ENCODE measurements at regions not wholly inside any gene's neighbourhood (a gene's known extent, or its start where the extent isn't known, plus 50 kb on each side); places are given as distances from the start of the nearest gene placed in this dataset.

DNA sequence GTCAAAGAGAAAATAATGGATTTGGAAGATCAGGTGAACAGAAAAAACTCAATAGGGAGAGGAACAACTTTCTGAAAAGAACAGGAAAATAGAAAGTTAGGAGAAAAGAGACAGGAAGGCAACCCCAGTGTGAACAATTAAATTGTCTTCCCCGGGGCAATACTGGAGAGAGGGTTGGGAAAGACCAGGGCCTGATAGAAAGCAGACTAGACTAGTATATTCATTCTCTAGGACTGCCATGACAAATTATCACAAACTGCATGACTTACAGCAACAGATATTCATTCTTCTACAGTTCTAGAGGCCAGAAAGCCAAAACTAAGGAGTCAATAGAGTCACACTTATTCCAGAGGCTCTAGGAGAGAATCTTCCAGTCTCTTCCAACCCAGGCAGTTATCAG is 482.8 kb downstream of the SOX6 start:
- H3K27me3 Mint-ChIP-seq (ENCODE audit: low read depth) = no peaks in the 10 kb centered on the region
- no peak overlapping the region for H3K4me3 Mint-ChIP-seq
- TF ChIP-seq, protein P1, sequence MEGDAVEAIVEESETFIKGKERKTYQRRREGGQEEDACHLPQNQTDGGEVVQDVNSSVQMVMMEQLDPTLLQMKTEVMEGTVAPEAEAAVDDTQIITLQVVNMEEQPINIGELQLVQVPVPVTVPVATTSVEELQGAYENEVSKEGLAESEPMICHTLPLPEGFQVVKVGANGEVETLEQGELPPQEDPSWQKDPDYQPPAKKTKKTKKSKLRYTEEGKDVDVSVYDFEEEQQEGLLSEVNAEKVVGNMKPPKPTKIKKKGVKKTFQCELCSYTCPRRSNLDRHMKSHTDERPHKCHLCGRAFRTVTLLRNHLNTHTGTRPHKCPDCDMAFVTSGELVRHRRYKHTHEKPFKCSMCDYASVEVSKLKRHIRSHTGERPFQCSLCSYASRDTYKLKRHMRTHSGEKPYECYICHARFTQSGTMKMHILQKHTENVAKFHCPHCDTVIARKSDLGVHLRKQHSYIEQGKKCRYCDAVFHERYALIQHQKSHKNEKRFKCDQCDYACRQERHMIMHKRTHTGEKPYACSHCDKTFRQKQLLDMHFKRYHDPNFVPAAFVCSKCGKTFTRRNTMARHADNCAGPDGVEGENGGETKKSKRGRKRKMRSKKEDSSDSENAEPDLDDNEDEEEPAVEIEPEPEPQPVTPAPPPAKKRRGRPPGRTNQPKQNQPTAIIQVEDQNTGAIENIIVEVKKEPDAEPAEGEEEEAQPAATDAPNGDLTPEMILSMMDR (IDR thresholded peaks at IDR 0.05; ENCODE audit: unreplicated experiment) = no peak
- peaks cover 9% of the 10 kb centered on the region for H3K4me1 Mint-ChIP-seq
- H3K27ac Mint-ChIP-seq = no peak overlapping the region
- no peaks in the 10 kb centered on the region for H3K36me3 Mint-ChIP-seq
- peaks cover 11% of the 10 kb centered on the region for H3K9me3 Mint-ChIP-seq
- DNase-seq (ENCODE audit: low spot score in 2 of 2, unreplicated experiment in 2 of 2) = no peak

DNA sequence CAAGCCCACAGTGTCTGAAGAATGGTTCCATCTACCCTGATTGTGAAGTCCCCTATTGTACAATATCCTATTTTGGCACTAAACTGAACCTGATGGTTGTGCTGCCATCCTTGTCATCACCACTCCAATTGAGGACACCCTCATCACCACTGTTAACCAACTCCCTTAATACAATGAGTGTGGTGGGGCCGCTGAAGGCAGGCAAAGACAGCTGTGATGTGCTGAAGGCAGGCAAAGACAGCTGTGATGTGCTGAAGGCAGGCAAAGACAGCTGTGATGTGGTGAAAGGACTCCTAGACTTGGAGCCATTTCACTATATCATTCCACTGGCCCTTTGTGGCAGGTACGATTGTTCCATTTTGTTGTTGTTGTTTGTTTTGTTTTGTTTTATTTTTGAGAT is 481.6 kb downstream of the SOX6 start:
- Mint-ChIP-seq H3K27ac (no peak overlapping the region), H3K4me3 (no peak overlapping the region), H3K36me3 (no peaks in the 10 kb centered on the region), H3K9me3 (peaks cover 11% of the 10 kb centered on the region), H3K27me3 (ENCODE audit: low read depth) (no peaks in the 10 kb centered on the region), H3K4me1 (peaks cover 9% of the 10 kb centered on the region)
- TF ChIP-seq, protein P1 (IDR thresholded peaks at IDR 0.05; ENCODE audit: unreplicated experiment) = no peak
- no peak for DNase-seq (ENCODE audit: low spot score in 2 of 2, unreplicated experiment in 2 of 2)

DNA sequence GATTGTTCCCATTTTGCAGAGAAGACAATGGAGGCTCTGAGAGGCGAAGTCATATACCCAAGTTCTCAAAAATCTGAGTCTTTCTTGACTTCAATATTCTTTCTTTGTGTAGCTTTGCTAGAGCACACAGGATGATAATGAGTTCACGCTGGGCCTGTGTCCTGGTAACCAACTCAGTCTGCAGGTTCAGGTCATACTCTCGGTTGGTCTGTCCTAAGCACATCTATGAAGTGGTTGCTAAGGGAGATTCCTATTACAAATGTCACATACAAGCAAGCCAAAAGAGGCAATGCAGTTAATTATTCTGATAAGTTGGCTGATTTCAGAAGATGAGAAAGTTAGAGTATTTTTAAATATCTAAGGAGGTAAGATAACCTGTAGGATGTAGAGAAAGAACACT is 481.0 kb downstream of the SOX6 start:
- TF ChIP-seq, protein P1 (IDR thresholded peaks at IDR 0.05; ENCODE audit: unreplicated experiment) = no peak
- Mint-ChIP-seq H3K27me3 (ENCODE audit: low read depth) (no peaks in the 10 kb centered on the region), H3K27ac (no peak overlapping the region), H3K36me3 (no peaks in the 10 kb centered on the region), H3K4me3 (no peak overlapping the region), H3K9me3 (peaks cover 11% of the 10 kb centered on the region), H3K4me1 (peaks cover 9% of the 10 kb centered on the region)
- no peak for DNase-seq (ENCODE audit: low spot score in 2 of 2, unreplicated experiment in 2 of 2)

DNA sequence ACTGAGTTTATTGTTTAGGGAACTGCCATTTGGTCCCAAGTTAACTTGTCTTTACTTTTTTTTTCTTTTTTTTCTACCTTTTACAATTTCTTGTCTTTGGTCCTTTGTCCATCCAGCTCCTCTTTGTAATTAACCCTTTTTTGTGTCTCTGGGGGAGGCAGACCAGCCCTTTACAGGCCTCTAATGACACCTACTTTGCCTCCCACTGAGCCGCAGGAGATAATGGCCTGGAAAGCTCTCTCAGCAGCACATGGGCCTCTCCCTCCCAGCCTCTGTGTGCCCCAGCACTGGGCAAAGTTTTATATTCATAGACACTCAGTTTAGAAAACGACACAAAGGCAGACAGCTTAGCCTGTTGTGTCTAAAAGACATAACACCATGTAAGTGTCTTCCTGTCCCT is 480.4 kb downstream of the SOX6 start:
- peaks cover 11% of the 10 kb centered on the region for H3K9me3 Mint-ChIP-seq
- TF ChIP-seq, protein P1 (IDR thresholded peaks at IDR 0.05; ENCODE audit: unreplicated experiment) = no peak
- no peak for DNase-seq (ENCODE audit: low spot score in 2 of 2, unreplicated experiment in 2 of 2)
- H3K27me3 Mint-ChIP-seq (ENCODE audit: low read depth) = no peaks in the 10 kb centered on the region
- no peak overlapping the region for H3K4me3 Mint-ChIP-seq
- H3K27ac Mint-ChIP-seq = no peak overlapping the region
- H3K4me1 Mint-ChIP-seq = peaks cover 8% of the 10 kb centered on the region
- no peaks in the 10 kb centered on the region for H3K36me3 Mint-ChIP-seq

DNA sequence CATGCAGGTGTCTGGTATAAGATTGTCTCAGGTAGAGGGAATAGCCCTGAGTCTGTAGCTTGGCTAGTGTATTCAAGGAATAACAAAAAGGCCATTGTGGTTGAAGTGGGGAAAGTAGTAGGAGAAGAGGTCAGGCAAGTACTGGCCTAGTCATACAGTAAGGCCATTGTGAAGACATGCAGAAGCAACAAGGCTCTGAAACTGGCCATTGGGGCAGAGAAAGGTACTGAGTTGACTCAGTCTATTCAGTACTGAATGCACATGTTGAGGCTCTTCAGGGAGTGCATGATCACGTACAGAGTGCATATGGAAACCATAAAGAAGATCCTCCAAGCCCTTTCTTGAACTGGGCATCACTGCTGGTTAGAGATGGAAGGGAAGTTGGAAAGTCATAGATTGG is 477.6 kb downstream of the SOX6 start:
- Mint-ChIP-seq H3K9me3 (peaks cover 2% of the 10 kb centered on the region), H3K27ac (no peak overlapping the region), H3K36me3 (no peaks in the 10 kb centered on the region), H3K4me3 (no peak overlapping the region), H3K27me3 (ENCODE audit: low read depth) (no peaks in the 10 kb centered on the region), H3K4me1 (peaks cover 11% of the 10 kb centered on the region)
- DNase-seq (ENCODE audit: low spot score in 2 of 2, unreplicated experiment in 2 of 2) = no peak
- TF ChIP-seq, protein P1 (IDR thresholded peaks at IDR 0.05; ENCODE audit: unreplicated experiment) = no peak

DNA sequence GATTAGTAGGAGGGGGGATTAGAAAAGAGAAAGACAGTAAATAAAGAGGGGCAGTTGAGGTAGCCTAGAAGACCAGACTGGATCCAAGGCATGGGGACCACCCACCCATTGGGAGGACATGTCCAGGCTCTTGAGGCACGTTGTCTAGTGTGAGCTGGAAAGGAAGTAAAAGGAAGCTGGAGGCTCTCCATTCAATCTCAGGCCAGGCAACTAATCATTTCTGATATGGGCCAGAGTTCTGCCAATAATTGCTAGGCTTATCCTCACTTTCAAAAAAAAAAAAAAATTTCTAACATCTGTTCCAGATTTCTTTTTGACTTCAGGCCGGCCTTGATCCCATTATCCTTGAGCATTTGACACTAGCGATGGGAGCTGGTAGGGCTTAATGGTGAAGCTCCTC is 476.1 kb downstream of the SOX6 start:
- Mint-ChIP-seq H3K4me1 (peaks cover 26% of the 10 kb centered on the region), H3K9me3 (no peaks in the 10 kb centered on the region), H3K27ac (no peak overlapping the region), H3K36me3 (no peaks in the 10 kb centered on the region), H3K27me3 (ENCODE audit: low read depth) (no peaks in the 10 kb centered on the region), H3K4me3 (no peak overlapping the region)
- DNase-seq (ENCODE audit: low spot score in 2 of 2, unreplicated experiment in 2 of 2) = no peak
- TF ChIP-seq, protein P1 (IDR thresholded peaks at IDR 0.05; ENCODE audit: unreplicated experiment) = no peak
